ENCODE measurements at regions not wholly inside any gene's neighbourhood (a gene's known extent, or its start where the extent isn't known, plus 50 kb on each side); places are given as distances from the start of the nearest gene placed in this dataset.

GRCh38 chr5:74319076-74319475, 321.5 kb downstream of the ENC1 start:
- Histone ChIP-seq H3K27ac (ENCODE audit: low read length) (no peak overlapping the region), H3K36me3 (ENCODE audit: control insufficient read depth in 2 of 2, insufficient read depth in 2 of 2, low read length in 2 of 2) (no peaks in the 10 kb centered on the region), H3K4me1 (ENCODE audit: control insufficient read depth, insufficient read depth, low read length) (peaks cover 6% of the 10 kb centered on the region), H3K27me3 (ENCODE audit: control insufficient read depth in 1 of 2, insufficient read depth in 2 of 2, low read length in 2 of 2) (no peaks in the 10 kb centered on the region), H3K9ac (ENCODE audit: low read length in 2 of 2) (no peak overlapping the region), H3K9me3 (ENCODE audit: control insufficient read depth in 2 of 2, low read length in 2 of 2) (no peaks in the 10 kb centered on the region), H3K4me3 (ENCODE audit: low read length in 2 of 2) (no peak overlapping the region)

GRCh38 chr5:74316064-74316603, 324.4 kb downstream of the ENC1 start:
- H3K27ac ChIP-seq (ENCODE audit: low read length) = peak overlapping the region; percentile 19
- no peak overlapping the region for H3K4me3 ChIP-seq (ENCODE audit: low read length in 2 of 2)
- no peaks in the 10 kb centered on the region for H3K27me3 ChIP-seq (ENCODE audit: control insufficient read depth in 1 of 2, insufficient read depth in 2 of 2, low read length in 2 of 2)
- H3K9me3 ChIP-seq (ENCODE audit: control insufficient read depth in 2 of 2, low read length in 2 of 2) = no peaks in the 10 kb centered on the region
- no peak overlapping the region for H3K9ac ChIP-seq (ENCODE audit: low read length in 2 of 2)
- no peaks in the 10 kb centered on the region for H3K36me3 ChIP-seq (ENCODE audit: control insufficient read depth in 2 of 2, insufficient read depth in 2 of 2, low read length in 2 of 2)
- peaks cover 6% of the 10 kb centered on the region for H3K4me1 ChIP-seq (ENCODE audit: control insufficient read depth, insufficient read depth, low read length)

GRCh38 chr5:74314906-74315305, 325.6 kb downstream of the ENC1 start:
- no peaks in the 10 kb centered on the region for H3K9me3 ChIP-seq (ENCODE audit: control insufficient read depth in 2 of 2, low read length in 2 of 2)
- no peaks in the 10 kb centered on the region for H3K36me3 ChIP-seq (ENCODE audit: control insufficient read depth in 2 of 2, insufficient read depth in 2 of 2, low read length in 2 of 2)
- peaks cover 6% of the 10 kb centered on the region for H3K4me1 ChIP-seq (ENCODE audit: control insufficient read depth, insufficient read depth, low read length)
- H3K4me3 ChIP-seq (ENCODE audit: low read length in 2 of 2) = no peak overlapping the region
- no peaks in the 10 kb centered on the region for H3K27me3 ChIP-seq (ENCODE audit: control insufficient read depth in 1 of 2, insufficient read depth in 2 of 2, low read length in 2 of 2)
- no peak overlapping the region for H3K27ac ChIP-seq (ENCODE audit: low read length)
- no peak overlapping the region for H3K9ac ChIP-seq (ENCODE audit: low read length in 2 of 2)

- Histone ChIP-seq H3K36me3 (ENCODE audit: control insufficient read depth in 2 of 2, insufficient read depth in 2 of 2, low read length in 2 of 2) (no peaks in the 10 kb centered on the region), H3K9me3 (ENCODE audit: control insufficient read depth in 2 of 2, low read length in 2 of 2) (no peaks in the 10 kb centered on the region), H3K4me3 (ENCODE audit: low read length in 2 of 2) (no peak overlapping the region), H3K27me3 (ENCODE audit: control insufficient read depth in 1 of 2, insufficient read depth in 2 of 2, low read length in 2 of 2) (no peaks in the 10 kb centered on the region), H3K27ac (ENCODE audit: low read length) (no peak overlapping the region), H3K4me1 (ENCODE audit: control insufficient read depth, insufficient read depth, low read length) (peaks cover 6% of the 10 kb centered on the region), H3K9ac (ENCODE audit: low read length in 2 of 2) (no peak overlapping the region)
These were observed 326.6 kb downstream of the ENC1 start for GRCh38 chr5:74313896-74314295.

GRCh38 chr5:74312746-74313145, 327.8 kb downstream of the ENC1 start:
- no peak overlapping the region for H3K27ac ChIP-seq (ENCODE audit: low read length)
- no peaks in the 10 kb centered on the region for H3K27me3 ChIP-seq (ENCODE audit: control insufficient read depth in 1 of 2, insufficient read depth in 2 of 2, low read length in 2 of 2)
- no peaks in the 10 kb centered on the region for H3K36me3 ChIP-seq (ENCODE audit: control insufficient read depth in 2 of 2, insufficient read depth in 2 of 2, low read length in 2 of 2)
- H3K4me1 ChIP-seq (ENCODE audit: control insufficient read depth, insufficient read depth, low read length) = peaks cover 6% of the 10 kb centered on the region
- H3K9ac ChIP-seq (ENCODE audit: low read length in 2 of 2) = no peak overlapping the region
- no peak overlapping the region for H3K4me3 ChIP-seq (ENCODE audit: low read length in 2 of 2)
- no peaks in the 10 kb centered on the region for H3K9me3 ChIP-seq (ENCODE audit: control insufficient read depth in 2 of 2, low read length in 2 of 2)

- Histone ChIP-seq H3K9me3 (ENCODE audit: control insufficient read depth in 2 of 2, low read length in 2 of 2) (no peaks in the 10 kb centered on the region), H3K27ac (ENCODE audit: low read length) (no peak overlapping the region), H3K4me3 (ENCODE audit: low read length in 2 of 2) (no peak overlapping the region), H3K4me1 (ENCODE audit: control insufficient read depth, insufficient read depth, low read length) (peaks cover 6% of the 10 kb centered on the region), H3K36me3 (ENCODE audit: control insufficient read depth in 2 of 2, insufficient read depth in 2 of 2, low read length in 2 of 2) (no peaks in the 10 kb centered on the region), H3K9ac (ENCODE audit: low read length in 2 of 2) (no peak overlapping the region), H3K27me3 (ENCODE audit: control insufficient read depth in 1 of 2, insufficient read depth in 2 of 2, low read length in 2 of 2) (no peaks in the 10 kb centered on the region)
These were observed 328.6 kb downstream of the ENC1 start for GRCh38 chr5:74311961-74312360.

- no peaks in the 10 kb centered on the region for H3K36me3 ChIP-seq (ENCODE audit: control insufficient read depth in 2 of 2, insufficient read depth in 2 of 2, low read length in 2 of 2)
- H3K9me3 ChIP-seq (ENCODE audit: control insufficient read depth in 2 of 2, low read length in 2 of 2) = no peaks in the 10 kb centered on the region
- no peak overlapping the region for H3K4me3 ChIP-seq (ENCODE audit: low read length in 2 of 2)
- no peak overlapping the region for H3K27ac ChIP-seq (ENCODE audit: low read length)
- H3K27me3 ChIP-seq (ENCODE audit: control insufficient read depth in 1 of 2, insufficient read depth in 2 of 2, low read length in 2 of 2) = no peaks in the 10 kb centered on the region
- no peak overlapping the region for H3K9ac ChIP-seq (ENCODE audit: low read length in 2 of 2)
- H3K4me1 ChIP-seq (ENCODE audit: control insufficient read depth, insufficient read depth, low read length) = peaks cover 3% of the 10 kb centered on the region
These were observed 329.3 kb downstream of the ENC1 start for GRCh38 chr5:74310997-74311930.

GRCh38 chr5:74310386-74310785, 330.1 kb downstream of the ENC1 start:
- Histone ChIP-seq H3K36me3 (ENCODE audit: control insufficient read depth in 2 of 2, insufficient read depth in 2 of 2, low read length in 2 of 2) (no peaks in the 10 kb centered on the region), H3K27me3 (ENCODE audit: control insufficient read depth in 1 of 2, insufficient read depth in 2 of 2, low read length in 2 of 2) (no peaks in the 10 kb centered on the region), H3K27ac (ENCODE audit: low read length) (no peak overlapping the region), H3K9me3 (ENCODE audit: control insufficient read depth in 2 of 2, low read length in 2 of 2) (no peaks in the 10 kb centered on the region), H3K9ac (ENCODE audit: low read length in 2 of 2) (no peak overlapping the region), H3K4me1 (ENCODE audit: control insufficient read depth, insufficient read depth, low read length) (no peaks in the 10 kb centered on the region), H3K4me3 (ENCODE audit: low read length in 2 of 2) (no peak overlapping the region)

- H3K4me1 ChIP-seq (ENCODE audit: control insufficient read depth, insufficient read depth, low read length) = no peaks in the 10 kb centered on the region
- no peak overlapping the region for H3K4me3 ChIP-seq (ENCODE audit: low read length in 2 of 2)
- no peaks in the 10 kb centered on the region for H3K27me3 ChIP-seq (ENCODE audit: control insufficient read depth in 1 of 2, insufficient read depth in 2 of 2, low read length in 2 of 2)
- no peak overlapping the region for H3K27ac ChIP-seq (ENCODE audit: low read length)
- H3K9me3 ChIP-seq (ENCODE audit: control insufficient read depth in 2 of 2, low read length in 2 of 2) = no peaks in the 10 kb centered on the region
- no peak overlapping the region for H3K9ac ChIP-seq (ENCODE audit: low read length in 2 of 2)
- no peaks in the 10 kb centered on the region for H3K36me3 ChIP-seq (ENCODE audit: control insufficient read depth in 2 of 2, insufficient read depth in 2 of 2, low read length in 2 of 2)
These were observed 331.5 kb downstream of the ENC1 start for GRCh38 chr5:74309050-74309449.

- H3K4me1 ChIP-seq (ENCODE audit: control insufficient read depth, insufficient read depth, low read length) = no peaks in the 10 kb centered on the region
- no peaks in the 10 kb centered on the region for H3K9me3 ChIP-seq (ENCODE audit: control insufficient read depth in 2 of 2, low read length in 2 of 2)
- no peaks in the 10 kb centered on the region for H3K36me3 ChIP-seq (ENCODE audit: control insufficient read depth in 2 of 2, insufficient read depth in 2 of 2, low read length in 2 of 2)
- H3K9ac ChIP-seq (ENCODE audit: low read length in 2 of 2) = no peak overlapping the region
- no peak overlapping the region for H3K27ac ChIP-seq (ENCODE audit: low read length)
- no peak overlapping the region for H3K4me3 ChIP-seq (ENCODE audit: low read length in 2 of 2)
- no peaks in the 10 kb centered on the region for H3K27me3 ChIP-seq (ENCODE audit: control insufficient read depth in 1 of 2, insufficient read depth in 2 of 2, low read length in 2 of 2)
These were observed 333.7 kb downstream of the ENC1 start for GRCh38 chr5:74306845-74307244.

GRCh38 chr5:74304536-74304935, 336.0 kb downstream of the ENC1 start:
- Histone ChIP-seq H3K9me3 (ENCODE audit: control insufficient read depth in 2 of 2, low read length in 2 of 2) (no peaks in the 10 kb centered on the region), H3K27me3 (ENCODE audit: control insufficient read depth in 1 of 2, insufficient read depth in 2 of 2, low read length in 2 of 2) (no peaks in the 10 kb centered on the region), H3K4me1 (ENCODE audit: control insufficient read depth, insufficient read depth, low read length) (no peaks in the 10 kb centered on the region), H3K4me3 (ENCODE audit: low read length in 2 of 2) (no peak overlapping the region), H3K9ac (ENCODE audit: low read length in 2 of 2) (no peak overlapping the region), H3K27ac (ENCODE audit: low read length) (no peak overlapping the region), H3K36me3 (ENCODE audit: control insufficient read depth in 2 of 2, insufficient read depth in 2 of 2, low read length in 2 of 2) (no peaks in the 10 kb centered on the region)
